SK-N-SH (cell line): ENCODE measurements at regions not wholly inside any gene's neighbourhood (a gene's known extent, or its start where the extent isn't known, plus 50 kb on each side); places are given as distances from the start of the nearest gene placed in this dataset.

Experiments used
- FOXM1 ChIP-seq: IDR thresholded peaks from 2 replicates; pipeline ENCODE4 v1.4.0; 2012; ENCODE audit warnings: low read depth, mild to moderate bottlenecking
- NRF1 ChIP-seq: IDR thresholded peaks from 2 replicates; pipeline ENCODE4 v1.6.1; 2012; ENCODE audit warnings: low read depth, mild to moderate bottlenecking, low read length
- POLR2AphosphoS5 ChIP-seq: IDR thresholded peaks from 2 replicates; pipeline ENCODE4 v1.6.1; 2012; ENCODE audit warnings: low read depth, low read length
- TF ChIP-seq, protein P1 (sequence below): fragments of 200-600 bp; sonication (generic); IDR thresholded peaks from 2 replicates; pipeline ENCODE4 v1.6.1; 2017; ENCODE audit warnings: antibody characterized with exemption, mild to moderate bottlenecking, moderate library complexity
- TF ChIP-seq, protein P2 (sequence below): IDR thresholded peaks from 2 replicates; pipeline ENCODE4 v1.4.0; 2012; ENCODE audit warnings: low read depth

DNA sequence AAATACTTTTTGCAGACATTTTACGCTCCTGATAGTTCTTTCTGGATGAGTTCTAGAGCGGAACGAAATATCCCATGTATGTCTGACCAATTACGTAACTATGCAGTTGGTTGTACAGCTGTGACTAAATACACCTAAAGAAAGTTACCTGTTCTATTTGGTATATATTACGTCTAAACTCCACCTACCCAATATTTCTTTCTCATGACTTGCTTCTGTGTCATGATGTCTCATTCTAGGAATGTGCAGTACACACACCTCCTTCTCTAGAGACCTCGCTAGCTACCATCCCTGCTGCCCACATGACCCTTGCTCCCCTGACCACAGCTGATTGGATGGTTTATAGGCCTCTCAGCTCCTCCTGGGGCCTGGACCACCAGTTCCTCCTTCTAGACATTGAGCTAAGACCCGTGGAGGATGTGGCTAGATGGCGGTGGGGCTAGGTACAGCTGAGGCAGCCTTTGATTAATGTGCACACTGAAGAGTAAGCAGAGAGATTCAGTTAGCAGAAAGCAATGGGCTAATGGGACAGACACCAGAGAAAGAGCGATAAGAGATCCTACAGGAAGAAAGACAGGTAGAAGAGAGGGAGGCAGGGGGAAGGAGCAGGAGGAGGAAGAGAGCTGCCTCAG lies 422.1 kb downstream of the COG6 start:
- TF ChIP-seq NRF1 (no peak), FOXM1 (no peak), POLR2AphosphoS5 (no peak)
- TF ChIP-seq, protein P1, sequence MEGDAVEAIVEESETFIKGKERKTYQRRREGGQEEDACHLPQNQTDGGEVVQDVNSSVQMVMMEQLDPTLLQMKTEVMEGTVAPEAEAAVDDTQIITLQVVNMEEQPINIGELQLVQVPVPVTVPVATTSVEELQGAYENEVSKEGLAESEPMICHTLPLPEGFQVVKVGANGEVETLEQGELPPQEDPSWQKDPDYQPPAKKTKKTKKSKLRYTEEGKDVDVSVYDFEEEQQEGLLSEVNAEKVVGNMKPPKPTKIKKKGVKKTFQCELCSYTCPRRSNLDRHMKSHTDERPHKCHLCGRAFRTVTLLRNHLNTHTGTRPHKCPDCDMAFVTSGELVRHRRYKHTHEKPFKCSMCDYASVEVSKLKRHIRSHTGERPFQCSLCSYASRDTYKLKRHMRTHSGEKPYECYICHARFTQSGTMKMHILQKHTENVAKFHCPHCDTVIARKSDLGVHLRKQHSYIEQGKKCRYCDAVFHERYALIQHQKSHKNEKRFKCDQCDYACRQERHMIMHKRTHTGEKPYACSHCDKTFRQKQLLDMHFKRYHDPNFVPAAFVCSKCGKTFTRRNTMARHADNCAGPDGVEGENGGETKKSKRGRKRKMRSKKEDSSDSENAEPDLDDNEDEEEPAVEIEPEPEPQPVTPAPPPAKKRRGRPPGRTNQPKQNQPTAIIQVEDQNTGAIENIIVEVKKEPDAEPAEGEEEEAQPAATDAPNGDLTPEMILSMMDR: no peak
- TF ChIP-seq, protein P2, sequence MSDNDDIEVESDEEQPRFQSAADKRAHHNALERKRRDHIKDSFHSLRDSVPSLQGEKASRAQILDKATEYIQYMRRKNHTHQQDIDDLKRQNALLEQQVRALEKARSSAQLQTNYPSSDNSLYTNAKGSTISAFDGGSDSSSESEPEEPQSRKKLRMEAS: no peak
